ENCODE measurements at regions not wholly inside any gene's neighbourhood (a gene's known extent, or its start where the extent isn't known, plus 50 kb on each side); places are given as distances from the start of the nearest gene placed in this dataset.

DNA sequence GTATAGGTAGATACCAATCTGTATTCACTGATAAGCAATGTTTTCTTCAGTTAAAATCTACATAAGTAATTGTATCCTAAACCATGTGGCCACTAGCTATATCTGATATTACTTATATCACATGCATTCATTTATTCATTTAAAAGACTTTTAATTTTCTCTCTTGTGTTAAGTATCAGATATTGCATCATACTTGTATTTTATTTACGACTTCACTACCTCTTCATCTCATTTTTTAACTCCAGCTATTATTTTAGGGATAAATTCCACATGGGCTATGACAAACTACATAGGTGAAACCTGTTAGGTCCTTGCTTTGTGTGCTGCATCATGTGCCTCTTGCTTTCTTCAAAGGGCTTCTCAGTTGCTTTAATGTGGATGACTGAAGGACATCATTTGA, 1018.3 kb downstream of the ZPLD1 start (continued):
- TF ChIP-seq, protein P1, sequence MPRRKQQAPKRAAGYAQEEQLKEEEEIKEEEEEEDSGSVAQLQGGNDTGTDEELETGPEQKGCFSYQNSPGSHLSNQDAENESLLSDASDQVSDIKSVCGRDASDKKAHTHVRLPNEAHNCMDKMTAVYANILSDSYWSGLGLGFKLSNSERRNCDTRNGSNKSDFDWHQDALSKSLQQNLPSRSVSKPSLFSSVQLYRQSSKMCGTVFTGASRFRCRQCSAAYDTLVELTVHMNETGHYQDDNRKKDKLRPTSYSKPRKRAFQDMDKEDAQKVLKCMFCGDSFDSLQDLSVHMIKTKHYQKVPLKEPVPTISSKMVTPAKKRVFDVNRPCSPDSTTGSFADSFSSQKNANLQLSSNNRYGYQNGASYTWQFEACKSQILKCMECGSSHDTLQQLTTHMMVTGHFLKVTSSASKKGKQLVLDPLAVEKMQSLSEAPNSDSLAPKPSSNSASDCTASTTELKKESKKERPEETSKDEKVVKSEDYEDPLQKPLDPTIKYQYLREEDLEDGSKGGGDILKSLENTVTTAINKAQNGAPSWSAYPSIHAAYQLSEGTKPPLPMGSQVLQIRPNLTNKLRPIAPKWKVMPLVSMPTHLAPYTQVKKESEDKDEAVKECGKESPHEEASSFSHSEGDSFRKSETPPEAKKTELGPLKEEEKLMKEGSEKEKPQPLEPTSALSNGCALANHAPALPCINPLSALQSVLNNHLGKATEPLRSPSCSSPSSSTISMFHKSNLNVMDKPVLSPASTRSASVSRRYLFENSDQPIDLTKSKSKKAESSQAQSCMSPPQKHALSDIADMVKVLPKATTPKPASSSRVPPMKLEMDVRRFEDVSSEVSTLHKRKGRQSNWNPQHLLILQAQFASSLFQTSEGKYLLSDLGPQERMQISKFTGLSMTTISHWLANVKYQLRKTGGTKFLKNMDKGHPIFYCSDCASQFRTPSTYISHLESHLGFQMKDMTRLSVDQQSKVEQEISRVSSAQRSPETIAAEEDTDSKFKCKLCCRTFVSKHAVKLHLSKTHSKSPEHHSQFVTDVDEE (CRISPR knock-in tag; IDR thresholded peaks at IDR 0.05), result no peak
- no peak for TF ChIP-seq OSR1 (CRISPR knock-in tag; IDR thresholded peaks at IDR 0.05)

- TF ChIP-seq PPARA (CRISPR knock-in tag; IDR thresholded peaks at IDR 0.05; ENCODE audit: borderline replicate concordance), result no peak
- TF ChIP-seq ZNF8 (CRISPR knock-in tag; IDR thresholded peaks at IDR 0.05), result no peak
- no peak for ATAC-seq
Measured at GRCh38 chr3:103459815-103460214, 1025.0 kb downstream of the ZPLD1 start.

DNA sequence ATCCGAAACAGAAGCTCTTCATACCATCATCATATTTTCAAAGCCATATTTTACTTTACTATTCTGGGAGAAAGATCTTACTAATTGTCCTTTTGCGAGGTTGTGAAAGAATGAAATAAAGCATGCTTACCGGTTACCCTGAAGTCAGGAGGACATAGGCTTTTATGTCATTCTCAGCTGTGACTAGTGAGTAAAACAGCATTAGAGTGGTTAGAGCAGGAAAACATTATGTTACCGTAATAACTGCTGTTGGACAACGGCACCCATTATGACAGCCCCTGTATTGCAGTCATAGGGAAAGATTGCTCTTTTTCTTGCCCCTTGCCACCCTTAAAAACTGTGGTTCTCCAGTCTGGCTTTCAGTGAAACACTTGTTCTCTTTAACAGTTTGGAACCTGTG, 1035.7 kb downstream of the ZPLD1 start:
- no peak for ATAC-seq
- TF ChIP-seq ARNTL (CRISPR knock-in tag; IDR thresholded peaks at IDR 0.05; ENCODE audit: borderline replicate concordance, low read depth) (no peak), RARB (CRISPR knock-in tag; IDR thresholded peaks at IDR 0.05) (no peak), GLIS3 (CRISPR knock-in tag; IDR thresholded peaks at IDR 0.05) (no peak)

GRCh38 chr3:103494011-103494410, 1059.2 kb downstream of the ZPLD1 start:
- TF ChIP-seq, protein P1 (CRISPR knock-in tag; IDR thresholded peaks at IDR 0.05), result no peak
- TF ChIP-seq, protein P2, sequence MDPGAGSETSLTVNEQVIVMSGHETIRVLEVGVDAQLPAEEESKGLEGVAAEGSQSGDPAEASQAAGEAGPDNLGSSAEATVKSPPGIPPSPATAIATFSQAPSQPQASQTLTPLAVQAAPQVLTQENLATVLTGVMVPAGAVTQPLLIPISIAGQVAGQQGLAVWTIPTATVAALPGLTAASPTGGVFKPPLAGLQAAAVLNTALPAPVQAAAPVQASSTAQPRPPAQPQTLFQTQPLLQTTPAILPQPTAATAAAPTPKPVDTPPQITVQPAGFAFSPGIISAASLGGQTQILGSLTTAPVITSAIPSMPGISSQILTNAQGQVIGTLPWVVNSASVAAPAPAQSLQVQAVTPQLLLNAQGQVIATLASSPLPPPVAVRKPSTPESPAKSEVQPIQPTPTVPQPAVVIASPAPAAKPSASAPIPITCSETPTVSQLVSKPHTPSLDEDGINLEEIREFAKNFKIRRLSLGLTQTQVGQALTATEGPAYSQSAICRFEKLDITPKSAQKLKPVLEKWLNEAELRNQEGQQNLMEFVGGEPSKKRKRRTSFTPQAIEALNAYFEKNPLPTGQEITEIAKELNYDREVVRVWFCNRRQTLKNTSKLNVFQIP (CRISPR knock-in tag; IDR thresholded peaks at IDR 0.05; ENCODE audit: borderline replicate concordance, low read depth), result no peak
- TF ChIP-seq ZNF70 (CRISPR knock-in tag; IDR thresholded peaks at IDR 0.05), result no peak
- TF ChIP-seq PPARA (CRISPR knock-in tag; IDR thresholded peaks at IDR 0.05; ENCODE audit: borderline replicate concordance), result no peak
- TF ChIP-seq SNAI2 (CRISPR knock-in tag; IDR thresholded peaks at IDR 0.05), result no peak
- TF ChIP-seq PATZ1 (CRISPR knock-in tag; IDR thresholded peaks at IDR 0.05; ENCODE audit: borderline replicate concordance), result no peak
- no peak for TF ChIP-seq CSDC2 (CRISPR knock-in tag; IDR thresholded peaks at IDR 0.05)
- no peak for TF ChIP-seq GLIS3 (CRISPR knock-in tag; IDR thresholded peaks at IDR 0.05)
- TF ChIP-seq TOX (CRISPR knock-in tag; IDR thresholded peaks at IDR 0.05; ENCODE audit: borderline replicate concordance), result no peak
- no peak for ATAC-seq

GRCh38 chr3:103494512-103494911, 1059.7 kb downstream of the ZPLD1 start:
- no peak for TF ChIP-seq OSR1 (CRISPR knock-in tag; IDR thresholded peaks at IDR 0.05)
- TF ChIP-seq TOX (CRISPR knock-in tag; IDR thresholded peaks at IDR 0.05; ENCODE audit: borderline replicate concordance), result no peak
- no peak for TF ChIP-seq SNAI2 (CRISPR knock-in tag; IDR thresholded peaks at IDR 0.05)
- TF ChIP-seq GLIS3 (CRISPR knock-in tag; IDR thresholded peaks at IDR 0.05), result no peak
- TF ChIP-seq, protein P1 (CRISPR knock-in tag; IDR thresholded peaks at IDR 0.05), result no peak
- TF ChIP-seq ZNF8 (CRISPR knock-in tag; IDR thresholded peaks at IDR 0.05), result no peak
- TF ChIP-seq RARB (CRISPR knock-in tag; IDR thresholded peaks at IDR 0.05), result no peak
- no peak for TF ChIP-seq ZNF565 (CRISPR knock-in tag; conservative IDR thresholded peaks at IDR 0.05; ENCODE audit: low read depth)
- no peak for TF ChIP-seq CSDC2 (CRISPR knock-in tag; IDR thresholded peaks at IDR 0.05)
- TF ChIP-seq ZNF70 (CRISPR knock-in tag; IDR thresholded peaks at IDR 0.05), result no peak
- TF ChIP-seq TCF4 (CRISPR knock-in tag; IDR thresholded peaks at IDR 0.05; ENCODE audit: borderline replicate concordance), result no peak
- no peak for ATAC-seq
